GM18858 (cell line): ENCODE measurements at regions not wholly inside any gene's neighbourhood (a gene's known extent, or its start where the extent isn't known, plus 50 kb on each side); places are given as distances from the start of the nearest gene placed in this dataset.
"Not testable (repeated sequence)": the region's sequence is repeated elsewhere in the genome, so short reads cannot be mapped to it uniquely, and the experiment has no call there.

ENCODE experiments used
- ATAC-seq: cut with Tn5 transposase; IDR thresholded peaks from one replicate; pipeline ENCODE4 v1.9.1; 2021; ENCODE audit not compliant: unreplicated experiment

- ATAC-seq: peak; percentile 99
Measured at GRCh38 chrX:22526339-22526738, 253.6 kb downstream of the CBLL2 start.

GRCh38 chrX:22527302-22527701 is 254.6 kb downstream of the CBLL2 start:
- ATAC-seq: no peak

GRCh38 chrX:22533898-22534297 is 261.2 kb downstream of the CBLL2 start:
- no peak for ATAC-seq

- no peak for ATAC-seq
Measured at GRCh38 chrX:22534643-22535042, 261.9 kb downstream of the CBLL2 start.

- ATAC-seq: no peak
Measured at GRCh38 chrX:22536746-22537304, 264.1 kb downstream of the CBLL2 start.

GRCh38 chrX:22538580-22538979 is 265.9 kb downstream of the CBLL2 start:
- ATAC-seq: no peak

- no peak for ATAC-seq
Measured at GRCh38 chrX:22541926-22542325, 269.2 kb downstream of the CBLL2 start.

GRCh38 chrX:22542641-22543040 is 269.9 kb downstream of the CBLL2 start:
- ATAC-seq: no peak

- ATAC-seq: no peak
Measured at GRCh38 chrX:22559506-22559905, 286.8 kb downstream of the CBLL2 start.

GRCh38 chrX:22575161-22575845 is 302.6 kb downstream of the CBLL2 start:
- no peak for ATAC-seq

- ATAC-seq: no peak
Measured at GRCh38 chrX:22577181-22577580, 304.5 kb downstream of the CBLL2 start.

GRCh38 chrX:22585831-22586230 is 313.1 kb downstream of the CBLL2 start:
- ATAC-seq: peak; percentile 76

GRCh38 chrX:22589845-22590244 is 317.1 kb downstream of the CBLL2 start:
- no peak for ATAC-seq

GRCh38 chrX:22594766-22595165 is 322.1 kb downstream of the CBLL2 start:
- no peak for ATAC-seq

- no peak for ATAC-seq
Measured at GRCh38 chrX:22603060-22603459, 330.3 kb downstream of the CBLL2 start.

- ATAC-seq: not testable (repeated sequence)
Measured at GRCh38 chrX:22609452-22609851, 336.7 kb downstream of the CBLL2 start.

GRCh38 chrX:22616867-22617266 is 344.2 kb downstream of the CBLL2 start:
- no peak for ATAC-seq

- no peak for ATAC-seq
Measured at GRCh38 chrX:22627576-22627975, 354.9 kb downstream of the CBLL2 start.

GRCh38 chrX:22628275-22628674 is 355.6 kb downstream of the CBLL2 start:
- no peak for ATAC-seq

- ATAC-seq: no peak
Measured at GRCh38 chrX:22629105-22629725, 356.5 kb downstream of the CBLL2 start.

GRCh38 chrX:22634083-22634482 is 361.4 kb downstream of the CBLL2 start:
- no peak for ATAC-seq

GRCh38 chrX:22634751-22635150 is 362.0 kb downstream of the CBLL2 start:
- no peak for ATAC-seq
